ENCODE measurements at regions not wholly inside any gene's neighbourhood (a gene's known extent, or its start where the extent isn't known, plus 50 kb on each side); places are given as distances from the start of the nearest gene placed in this dataset.

DNA sequence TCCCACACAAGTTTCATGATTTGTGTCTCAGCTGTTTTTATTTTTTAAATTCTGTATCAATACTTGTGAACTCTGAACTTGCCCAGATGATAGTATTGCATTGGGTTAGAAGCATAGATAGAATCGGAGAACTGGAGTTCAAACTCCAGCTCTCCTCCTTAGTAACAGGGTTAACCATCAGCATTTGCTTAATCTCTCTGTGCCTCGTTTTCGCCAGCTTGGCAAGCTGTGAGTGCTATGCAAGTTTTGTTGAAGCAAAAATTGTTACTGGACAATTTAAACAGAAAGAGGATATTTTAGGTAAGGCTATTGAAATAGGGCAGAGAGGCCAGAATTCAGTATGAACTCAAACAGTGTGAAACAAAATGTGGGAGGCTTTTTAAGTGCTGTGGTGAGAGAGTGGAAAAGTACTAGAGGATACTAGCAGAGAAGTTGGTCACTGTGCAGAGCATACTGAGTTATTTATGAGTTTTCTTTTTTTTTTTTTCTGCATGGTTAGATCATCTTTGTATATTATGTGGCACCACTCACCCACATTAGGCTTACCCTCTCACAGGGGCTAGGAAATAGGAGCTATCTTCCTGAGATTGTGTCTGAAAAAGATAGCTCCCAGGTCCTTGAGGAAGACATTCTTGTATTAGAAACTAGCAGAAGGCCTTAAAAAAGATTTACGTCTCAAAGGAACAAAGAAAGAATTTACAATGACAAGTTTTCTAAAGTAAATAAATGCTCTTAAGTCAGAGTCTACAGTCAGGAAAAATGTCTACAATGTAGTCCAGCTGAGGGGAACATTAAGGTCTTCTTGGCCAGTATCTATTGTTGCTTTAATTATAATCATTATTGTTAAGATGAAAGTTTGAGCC is 1126.6 kb downstream of the FAT4 start:
- TF ChIP-seq, protein P1, sequence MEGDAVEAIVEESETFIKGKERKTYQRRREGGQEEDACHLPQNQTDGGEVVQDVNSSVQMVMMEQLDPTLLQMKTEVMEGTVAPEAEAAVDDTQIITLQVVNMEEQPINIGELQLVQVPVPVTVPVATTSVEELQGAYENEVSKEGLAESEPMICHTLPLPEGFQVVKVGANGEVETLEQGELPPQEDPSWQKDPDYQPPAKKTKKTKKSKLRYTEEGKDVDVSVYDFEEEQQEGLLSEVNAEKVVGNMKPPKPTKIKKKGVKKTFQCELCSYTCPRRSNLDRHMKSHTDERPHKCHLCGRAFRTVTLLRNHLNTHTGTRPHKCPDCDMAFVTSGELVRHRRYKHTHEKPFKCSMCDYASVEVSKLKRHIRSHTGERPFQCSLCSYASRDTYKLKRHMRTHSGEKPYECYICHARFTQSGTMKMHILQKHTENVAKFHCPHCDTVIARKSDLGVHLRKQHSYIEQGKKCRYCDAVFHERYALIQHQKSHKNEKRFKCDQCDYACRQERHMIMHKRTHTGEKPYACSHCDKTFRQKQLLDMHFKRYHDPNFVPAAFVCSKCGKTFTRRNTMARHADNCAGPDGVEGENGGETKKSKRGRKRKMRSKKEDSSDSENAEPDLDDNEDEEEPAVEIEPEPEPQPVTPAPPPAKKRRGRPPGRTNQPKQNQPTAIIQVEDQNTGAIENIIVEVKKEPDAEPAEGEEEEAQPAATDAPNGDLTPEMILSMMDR (IDR thresholded peaks at IDR 0.05; ENCODE audit: borderline replicate concordance, extremely low read depth, low read length, poor library complexity, severe bottlenecking), result no peak
- TF ChIP-seq EZH2 (IDR thresholded peaks at IDR 0.05; ENCODE audit: borderline replicate concordance, low read depth, low read length, severe bottlenecking), result no peak
